ENCODE measurements at regions not wholly inside any gene's neighbourhood (a gene's known extent, or its start where the extent isn't known, plus 50 kb on each side); places are given as distances from the start of the nearest gene placed in this dataset.

GRCh38 chr17:49901460-49902331 is 53.8 kb upstream of the TAC4 start:
- H2BK12ac ChIP-seq (ENCODE audit: low read length): peak overlapping the region; percentile 82
- no CpG with 5 or more reads among the region's 47 CpGs for WGBS (ENCODE audit: extremely low coverage, insufficient coverage, insufficient read length)
- no peak overlapping the region for H3K23ac ChIP-seq (ENCODE audit: low read length)
- H3K14ac ChIP-seq (ENCODE audit: low read length): peak overlapping the region; percentile 85
- H2BK120ac ChIP-seq (ENCODE audit: insufficient read depth, low read length, poor library complexity): peak overlapping the region; percentile 93
- peak overlapping the region; percentile 47 for H3K4ac ChIP-seq (ENCODE audit: low read depth, low read length)
- H3K27me3 ChIP-seq (ENCODE audit: insufficient read depth, low read length): peaks cover 2% of the 10 kb centered on the region
- H2AK5ac ChIP-seq (ENCODE audit: low read length): peak overlapping the region; percentile 45
- no peak overlapping the region for H3K4me3 ChIP-seq (ENCODE audit: low read depth, low read length)
- no peak overlapping the region for H3K9ac ChIP-seq (ENCODE audit: low read length)
- peak; percentile 86 to 90 for DNase-seq
- peaks cover 34% of the 10 kb centered on the region for H3K79me1 ChIP-seq (ENCODE audit: low read length)
- H2BK5ac ChIP-seq (ENCODE audit: low read depth, low read length, poor library complexity): peak overlapping the region; percentile 53
- H3K79me2 ChIP-seq (ENCODE audit: control insufficient read depth, insufficient read depth, low read length, poor library complexity): peaks cover 5% of the 10 kb centered on the region
- H4K91ac ChIP-seq (ENCODE audit: low read depth, low read length): peak overlapping the region; percentile 91
- no peaks in the 10 kb centered on the region for H3K36me3 ChIP-seq (ENCODE audit: control insufficient read depth in 1 of 2, insufficient read depth in 2 of 2, low read length in 2 of 2)
- H3K27ac ChIP-seq (ENCODE audit: low read depth, low read length): peak overlapping the region; percentile 60
- peak overlapping the region; percentile 82 for H4K8ac ChIP-seq (ENCODE audit: low read depth, low read length)
- H3K4me2 ChIP-seq (ENCODE audit: low read length): peak overlapping the region; percentile 66
- peak overlapping the region; percentile 71 for H4K12ac ChIP-seq (ENCODE audit: low read depth, low read length)
- peaks cover 25 to 42% of the 10 kb centered on the region in 2 experiments for H3K4me1 ChIP-seq (ENCODE audit: control insufficient read depth in 1 of 2, insufficient read depth in 2 of 2, low read length in 2 of 2)
- no peaks in the 10 kb centered on the region for H3K9me3 ChIP-seq (ENCODE audit: insufficient read depth, low read depth, low read length)
- peak overlapping the region; percentile 71 for H3K18ac ChIP-seq (ENCODE audit: low read length)
- H2AFZ ChIP-seq (ENCODE audit: insufficient read depth, low read length, poor library complexity): peak overlapping the region; percentile 38

DNA sequence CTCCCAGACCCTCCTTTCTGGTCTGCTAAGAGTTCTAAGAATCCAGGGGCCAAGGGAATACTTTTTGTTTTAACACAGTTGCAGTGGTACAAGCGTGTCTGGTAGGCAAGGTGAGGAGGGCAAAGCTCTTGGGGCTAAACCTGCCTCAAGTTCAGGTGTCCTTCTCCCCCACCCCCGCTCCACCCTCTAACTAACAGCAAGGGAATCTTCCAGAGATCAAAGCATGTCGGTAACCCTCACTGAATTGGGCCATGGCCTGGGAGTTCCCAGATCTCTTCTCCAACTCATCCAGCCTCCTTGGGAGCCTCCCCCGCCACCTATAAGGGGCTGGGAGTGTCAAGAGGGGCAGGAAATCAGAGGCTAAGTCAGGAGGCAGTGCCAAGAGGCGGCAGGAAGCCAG is 55.7 kb upstream of the TAC4 start:
- no peak for DNase-seq
- no peak overlapping the region for H3K23ac ChIP-seq (ENCODE audit: low read length)
- peaks cover 5% of the 10 kb centered on the region for H3K79me2 ChIP-seq (ENCODE audit: control insufficient read depth, insufficient read depth, low read length, poor library complexity)
- peak overlapping the region; percentile 79 for H2BK120ac ChIP-seq (ENCODE audit: insufficient read depth, low read length, poor library complexity)
- H3K18ac ChIP-seq (ENCODE audit: low read length): no peak overlapping the region
- no peak overlapping the region for H2BK5ac ChIP-seq (ENCODE audit: low read depth, low read length, poor library complexity)
- peaks cover 25% of the 10 kb centered on the region for H3K79me1 ChIP-seq (ENCODE audit: low read length)
- peaks cover 2% of the 10 kb centered on the region for H3K27me3 ChIP-seq (ENCODE audit: insufficient read depth, low read length)
- H3K27ac ChIP-seq (ENCODE audit: low read depth, low read length): no peak overlapping the region
- no CpG with 5 or more reads among the region's 5 CpGs for WGBS (ENCODE audit: extremely low coverage, insufficient coverage, insufficient read length)
- H3K4me3 ChIP-seq (ENCODE audit: low read depth, low read length): no peak overlapping the region
- H2AK5ac ChIP-seq (ENCODE audit: low read length): peak overlapping the region; percentile 83
- no peaks in the 10 kb centered on the region for H3K9me3 ChIP-seq (ENCODE audit: insufficient read depth, low read depth, low read length)
- H4K91ac ChIP-seq (ENCODE audit: low read depth, low read length): peak overlapping the region; percentile 60
- H3K9ac ChIP-seq (ENCODE audit: low read length): no peak overlapping the region
- no peak overlapping the region for H2AFZ ChIP-seq (ENCODE audit: insufficient read depth, low read length, poor library complexity)
- H3K4ac ChIP-seq (ENCODE audit: low read depth, low read length): no peak overlapping the region
- H4K8ac ChIP-seq (ENCODE audit: low read depth, low read length): no peak overlapping the region
- peaks cover 19 to 26% of the 10 kb centered on the region in 2 experiments for H3K4me1 ChIP-seq (ENCODE audit: control insufficient read depth in 1 of 2, insufficient read depth in 2 of 2, low read length in 2 of 2)
- H3K36me3 ChIP-seq (ENCODE audit: control insufficient read depth in 1 of 2, insufficient read depth in 2 of 2, low read length in 2 of 2): no peaks in the 10 kb centered on the region
- no peak overlapping the region for H4K12ac ChIP-seq (ENCODE audit: low read depth, low read length)
- H3K4me2 ChIP-seq (ENCODE audit: low read length): no peak overlapping the region
- H2BK12ac ChIP-seq (ENCODE audit: low read length): peak overlapping the region; percentile 89
- H3K14ac ChIP-seq (ENCODE audit: low read length): peak overlapping the region; percentile 17

- H2BK120ac ChIP-seq (ENCODE audit: insufficient read depth, low read length, poor library complexity): no peak overlapping the region
- no peak overlapping the region for H3K23ac ChIP-seq (ENCODE audit: low read length)
- no peaks in the 10 kb centered on the region for H3K9me3 ChIP-seq (ENCODE audit: insufficient read depth, low read depth, low read length)
- H3K9ac ChIP-seq (ENCODE audit: low read length): no peak overlapping the region
- no peak overlapping the region for H2BK12ac ChIP-seq (ENCODE audit: low read length)
- H3K27me3 ChIP-seq (ENCODE audit: insufficient read depth, low read length): peaks cover 7% of the 10 kb centered on the region
- no peak overlapping the region for H4K91ac ChIP-seq (ENCODE audit: low read depth, low read length)
- H3K27ac ChIP-seq (ENCODE audit: low read depth, low read length): no peak overlapping the region
- H3K4me1 ChIP-seq (ENCODE audit: control insufficient read depth in 1 of 2, insufficient read depth in 2 of 2, low read length in 2 of 2): peaks cover 8 to 16% of the 10 kb centered on the region in 2 experiments
- no peak overlapping the region for H3K18ac ChIP-seq (ENCODE audit: low read length)
- no peak overlapping the region for H4K8ac ChIP-seq (ENCODE audit: low read depth, low read length)
- WGBS (ENCODE audit: extremely low coverage, insufficient coverage, insufficient read length): no CpG with 5 or more reads among the region's 9 CpGs
- no peak overlapping the region for H2BK5ac ChIP-seq (ENCODE audit: low read depth, low read length, poor library complexity)
- H3K14ac ChIP-seq (ENCODE audit: low read length): no peak overlapping the region
- no peak overlapping the region for H4K12ac ChIP-seq (ENCODE audit: low read depth, low read length)
- no peak for DNase-seq
- no peak overlapping the region for H3K4ac ChIP-seq (ENCODE audit: low read depth, low read length)
- peaks cover 5% of the 10 kb centered on the region for H3K79me2 ChIP-seq (ENCODE audit: control insufficient read depth, insufficient read depth, low read length, poor library complexity)
- no peaks in the 10 kb centered on the region for H3K36me3 ChIP-seq (ENCODE audit: control insufficient read depth in 1 of 2, insufficient read depth in 2 of 2, low read length in 2 of 2)
- no peak overlapping the region for H2AK5ac ChIP-seq (ENCODE audit: low read length)
- no peak overlapping the region for H3K4me2 ChIP-seq (ENCODE audit: low read length)
- no peak overlapping the region for H3K4me3 ChIP-seq (ENCODE audit: low read depth, low read length)
- H2AFZ ChIP-seq (ENCODE audit: insufficient read depth, low read length, poor library complexity): no peak overlapping the region
- peaks cover 25% of the 10 kb centered on the region for H3K79me1 ChIP-seq (ENCODE audit: low read length)
These were observed 57.0 kb upstream of the TAC4 start for GRCh38 chr17:49904893-49905292.

DNA sequence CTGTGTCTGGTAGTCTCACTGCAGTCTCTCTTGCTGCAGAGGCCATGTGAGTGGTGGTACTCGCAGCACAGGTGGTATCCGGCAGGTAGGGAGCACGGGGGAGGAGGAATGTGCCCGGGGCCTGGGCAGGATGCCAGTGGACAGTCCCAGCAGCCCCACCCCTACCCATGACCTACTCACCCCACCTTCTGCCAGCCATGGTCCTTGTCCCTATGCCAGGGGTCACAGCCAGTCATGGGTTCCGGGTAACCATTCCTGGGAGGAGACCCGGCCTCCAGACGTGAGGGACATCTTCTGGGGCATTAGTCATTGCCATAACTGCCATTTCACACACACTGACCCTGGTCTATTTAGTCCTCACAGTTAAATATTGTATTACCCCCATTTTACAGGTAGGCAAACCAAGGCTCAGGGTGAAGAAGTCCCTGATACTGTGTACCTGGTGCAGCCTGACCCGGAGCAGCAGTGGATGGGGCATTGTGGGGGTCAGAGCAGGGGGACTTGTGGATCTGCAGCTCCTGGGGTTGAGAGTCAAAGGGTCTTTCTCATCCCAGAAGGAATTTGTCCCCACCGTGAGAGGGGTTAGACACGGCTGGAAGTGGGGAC is 58.8 kb upstream of the TAC4 start:
- H3K4me2 ChIP-seq (ENCODE audit: low read length): no peak overlapping the region
- H4K8ac ChIP-seq (ENCODE audit: low read depth, low read length): no peak overlapping the region
- H3K4ac ChIP-seq (ENCODE audit: low read depth, low read length): no peak overlapping the region
- H3K79me2 ChIP-seq (ENCODE audit: control insufficient read depth, insufficient read depth, low read length, poor library complexity): peaks cover 5% of the 10 kb centered on the region
- H3K23ac ChIP-seq (ENCODE audit: low read length): no peak overlapping the region
- no peak overlapping the region for H3K27ac ChIP-seq (ENCODE audit: low read depth, low read length)
- H3K4me1 ChIP-seq (ENCODE audit: control insufficient read depth in 1 of 2, insufficient read depth in 2 of 2, low read length in 2 of 2): peaks cover 10 to 24% of the 10 kb centered on the region in 2 experiments
- no peak overlapping the region for H4K12ac ChIP-seq (ENCODE audit: low read depth, low read length)
- H4K91ac ChIP-seq (ENCODE audit: low read depth, low read length): no peak overlapping the region
- H3K14ac ChIP-seq (ENCODE audit: low read length): no peak overlapping the region
- no peak overlapping the region for H3K4me3 ChIP-seq (ENCODE audit: low read depth, low read length)
- no CpG with 5 or more reads among the region's 10 CpGs for WGBS (ENCODE audit: extremely low coverage, insufficient coverage, insufficient read length)
- H3K18ac ChIP-seq (ENCODE audit: low read length): no peak overlapping the region
- peaks cover 27% of the 10 kb centered on the region for H3K79me1 ChIP-seq (ENCODE audit: low read length)
- no peak overlapping the region for H2AK5ac ChIP-seq (ENCODE audit: low read length)
- H2BK5ac ChIP-seq (ENCODE audit: low read depth, low read length, poor library complexity): no peak overlapping the region
- peaks cover 13% of the 10 kb centered on the region for H3K27me3 ChIP-seq (ENCODE audit: insufficient read depth, low read length)
- no peak overlapping the region for H3K9ac ChIP-seq (ENCODE audit: low read length)
- H3K36me3 ChIP-seq (ENCODE audit: control insufficient read depth in 1 of 2, insufficient read depth in 2 of 2, low read length in 2 of 2): no peaks in the 10 kb centered on the region
- H3K9me3 ChIP-seq (ENCODE audit: insufficient read depth, low read depth, low read length): no peaks in the 10 kb centered on the region
- no peak for DNase-seq
- no peak overlapping the region for H2AFZ ChIP-seq (ENCODE audit: insufficient read depth, low read length, poor library complexity)
- no peak overlapping the region for H2BK120ac ChIP-seq (ENCODE audit: insufficient read depth, low read length, poor library complexity)
- no peak overlapping the region for H2BK12ac ChIP-seq (ENCODE audit: low read length)

Measured in trophoblast cell (in vitro differentiated cells and primary cell).